Keratinocyte (primary cell): ENCODE measurements at regions not wholly inside any gene's neighbourhood (a gene's known extent, or its start where the extent isn't known, plus 50 kb on each side); places are given as distances from the start of the nearest gene placed in this dataset.
A peak's percentile ranks its signal among the peaks of the same experiment; 100 is the strongest.
"Not testable (repeated sequence)": the region's sequence is repeated elsewhere in the genome, so short reads cannot be mapped to it uniquely, and the experiment has no call there.

ENCODE experiments used
- DNase-seq: peaks from one replicate; pipeline ENCODE4 v3.0.0-alpha.2; 2011; ENCODE audit warnings: low read depth, missing footprints, low spot score
- FAIRE-seq: peaks from 2 replicates; lab custom pipeline; 2011; peaks lifted over from hg19 to GRCh38; lab: Jason Lieb, UNC
- H2AFZ ChIP-seq: 2 replicates; pipeline ENCODE4 v1.6.0; 2012; ENCODE audit warnings: low read length, control low read depth, inconsistent platforms; ENCODE audit not compliant: control insufficient read depth
- H3K27ac ChIP-seq: 2 replicates; pipeline ENCODE4 v1.5.1; 2011; ENCODE audit warnings: low read length; ENCODE audit not compliant: control insufficient read depth, insufficient read depth
- H3K27me3 ChIP-seq: 3 replicates; pipeline ENCODE4 v1.6.0; 2011; ENCODE audit warnings: low read length; ENCODE audit not compliant: control insufficient read depth, insufficient read depth; ENCODE audit errors: extremely low read depth
- H3K36me3 ChIP-seq, 2 experiments: 2 replicates in 1 of 2; 3 replicates in 1 of 2; pipeline ENCODE4 v1.5.1; 2011; ENCODE audit warnings: low read length in 2 of 2, mild to moderate bottlenecking in 1 of 2; ENCODE audit not compliant: control insufficient read depth in 2 of 2, insufficient read depth in 2 of 2; ENCODE audit errors: extremely low read depth in 1 of 2
- H3K4me1 ChIP-seq: 3 replicates; pipeline ENCODE4 v1.5.1; 2011; ENCODE audit warnings: low read length; ENCODE audit not compliant: control insufficient read depth, insufficient read depth; ENCODE audit errors: extremely low read depth
- H3K4me2 ChIP-seq: 3 replicates; pipeline ENCODE4 v1.6.0; 2011; ENCODE audit warnings: low read depth, low read length; ENCODE audit not compliant: control insufficient read depth, insufficient read depth; ENCODE audit errors: extremely low read depth
- H3K4me3 ChIP-seq, 3 experiments: fragments of 200-600 bp in 1 of 3; sonication (generic) in 1 of 3; 2 replicates in 2 of 3; 3 replicates in 1 of 3; pipeline ENCODE4 v1.5.1; 2011 to 2016; ENCODE audit warnings: low read length in 3 of 3, mild to moderate bottlenecking in 3 of 3, control low read depth in 2 of 3, inconsistent platforms in 1 of 3, low read depth in 1 of 3, mixed read lengths in 1 of 3, mixed run types in 1 of 3, moderate library complexity in 1 of 3; ENCODE audit not compliant: control insufficient read depth in 2 of 3, insufficient read depth in 2 of 3; ENCODE audit errors: extremely low read depth in 1 of 3
- H3K79me2 ChIP-seq: 2 replicates; pipeline ENCODE4 v1.6.0; 2012; ENCODE audit warnings: low read length; ENCODE audit not compliant: control insufficient read depth, insufficient read depth
- H3K9ac ChIP-seq: 3 replicates; pipeline ENCODE4 v1.6.0; 2011; ENCODE audit warnings: low read length; ENCODE audit not compliant: control insufficient read depth, insufficient read depth; ENCODE audit errors: extremely low read depth
- H3K9me1 ChIP-seq: 3 replicates; pipeline ENCODE4 v1.6.0; 2011; ENCODE audit warnings: low read length; ENCODE audit not compliant: control insufficient read depth, insufficient read depth; ENCODE audit errors: extremely low read depth
- H3K9me3 ChIP-seq: 2 replicates; pipeline ENCODE4 v1.5.1; 2012; ENCODE audit warnings: low read depth, low read length; ENCODE audit not compliant: control insufficient read depth
- H4K20me1 ChIP-seq: 3 replicates; pipeline ENCODE4 v1.6.0; 2011; ENCODE audit warnings: low read length; ENCODE audit not compliant: control insufficient read depth, insufficient read depth; ENCODE audit errors: extremely low read depth
- CTCF ChIP-seq, 3 experiments: IDR thresholded peaks in 1 of 3; conservative IDR thresholded peaks in 1 of 3; optimal IDR thresholded peaks in 1 of 3; 2 replicates in 2 of 3; 3 replicates in 1 of 3; pipeline versions ENCODE3 to v1.5.1; 2011; ENCODE audit warnings: low read length in 3 of 3, mild to moderate bottlenecking in 3 of 3, moderate library complexity in 2 of 3, control low read depth in 1 of 3, inconsistent platforms in 1 of 3; ENCODE audit not compliant: insufficient read depth in 2 of 3; ENCODE audit errors: extremely low read depth in 1 of 3
- EZH2 ChIP-seq: IDR thresholded peaks from one replicate; pipeline ENCODE4 v1.6.1; 2012; ENCODE audit warnings: inconsistent platforms, mild to moderate bottlenecking, low read length, moderate library complexity
- dilution Hi-C: fragments of 300-500 bp; cut with MboI; formaldehyde crosslinking; loops from one replicate; pipeline ENCODE4 v1.7.0; 2020; ENCODE audit warnings: low sequenced_read_pairs; ENCODE audit not compliant: extremely low pct_ligation_motif_present

DNA sequence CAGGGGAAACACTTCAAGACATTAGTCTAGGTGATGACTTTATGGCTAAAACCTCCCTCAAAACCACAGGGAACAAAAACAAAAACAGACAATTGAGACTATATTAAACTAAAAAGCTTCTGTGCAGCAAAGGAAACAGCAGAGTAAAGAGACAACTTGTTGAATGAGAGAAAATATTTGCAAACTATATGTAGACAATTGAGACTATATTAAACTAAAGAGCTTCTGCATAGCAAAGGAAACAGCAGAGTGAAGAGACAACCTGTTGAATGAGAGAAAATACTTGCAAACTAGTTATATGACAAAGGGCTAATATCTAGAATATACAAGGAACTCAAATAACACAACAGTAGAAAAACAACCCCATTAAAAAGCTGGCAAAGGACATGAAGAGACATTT lies 136.4 kb downstream of the IBTK start:
- dilution Hi-C loops, result no loop called here
- no peak for DNase-seq
- no peaks in the 10 kb centered on the region for H3K9me1 ChIP-seq
- no peak overlapping the region for H3K9ac ChIP-seq
- H3K27ac ChIP-seq, result no peak overlapping the region
- no peak for FAIRE-seq
- H3K4me1 ChIP-seq, result no peaks in the 10 kb centered on the region
- H3K4me2 ChIP-seq, result no peak overlapping the region
- peaks cover 4% of the 10 kb centered on the region for H3K27me3 ChIP-seq
- no peaks in the 10 kb centered on the region for H3K36me3 ChIP-seq
- no peaks in the 10 kb centered on the region for H3K79me2 ChIP-seq
- H3K9me3 ChIP-seq, result no peaks in the 10 kb centered on the region
- TF ChIP-seq CTCF (optimal IDR thresholded peaks at IDR 0.05 in 1 of 3, IDR thresholded peaks at IDR 0.05 in 1 of 3, conservative IDR thresholded peaks at IDR 0.05 in 1 of 3; ENCODE audit: extremely low read depth in 1 of 3, insufficient read depth in 2 of 3, low read length in 3 of 3) (no peak), EZH2 (no peak)
- no peaks in the 10 kb centered on the region for H4K20me1 ChIP-seq
- no peak overlapping the region for H3K4me3 ChIP-seq
- no peak overlapping the region for H2AFZ ChIP-seq

GRCh38 chr6:82103171-82103570 lies 144.4 kb downstream of the IBTK start:
- H3K9me1 ChIP-seq, FAIRE-seq, H4K20me1 ChIP-seq, H3K9ac ChIP-seq, H3K27ac ChIP-seq, H3K4me3 ChIP-seq, H3K9me3 ChIP-seq, H3K79me2 ChIP-seq, H3K4me2 ChIP-seq, DNase-seq, dilution Hi-C loops, H2AFZ ChIP-seq, H3K4me1 ChIP-seq, H3K27me3 ChIP-seq, H3K36me3 ChIP-seq: not testable (repeated sequence)

DNA sequence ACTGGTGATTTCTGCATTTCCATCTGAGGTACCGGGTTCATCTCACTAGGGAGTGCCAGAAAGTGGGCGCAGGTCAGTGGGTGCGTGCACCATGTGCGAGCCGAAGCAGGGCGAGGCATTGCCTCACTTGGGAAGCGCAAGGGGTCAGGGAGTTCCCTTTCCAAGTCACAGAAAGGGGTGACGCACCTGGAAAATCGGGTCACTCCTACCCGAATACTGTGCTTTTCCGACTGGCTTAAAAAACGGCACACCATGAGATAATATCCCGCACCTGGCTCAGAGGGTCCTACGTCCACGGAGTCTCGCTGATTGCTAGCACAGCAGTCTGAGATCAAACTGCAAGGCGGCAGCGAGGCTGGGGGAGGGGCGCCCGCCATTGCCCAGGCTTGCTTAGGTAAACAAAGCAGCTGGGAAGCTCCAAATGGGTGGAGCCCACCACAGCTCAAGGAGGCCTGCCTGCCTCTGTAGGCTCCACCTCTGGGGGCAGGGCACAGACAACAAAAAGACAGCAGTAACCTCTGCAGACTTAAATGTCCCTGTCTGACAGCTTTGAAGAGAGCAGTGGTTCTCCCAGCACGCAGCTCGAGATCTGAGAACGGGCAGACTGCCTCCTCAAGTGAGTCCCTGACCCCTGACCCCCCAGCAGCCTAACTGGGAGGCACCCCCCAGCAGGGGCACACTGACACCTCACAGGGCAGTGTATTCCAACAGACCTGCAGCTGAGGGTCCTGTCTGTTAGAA lies 146.0 kb downstream of the IBTK start:
- H3K9me1 ChIP-seq, H3K27ac ChIP-seq, DNase-seq, dilution Hi-C loops, FAIRE-seq, H3K9me3 ChIP-seq, H3K27me3 ChIP-seq, H2AFZ ChIP-seq, H4K20me1 ChIP-seq, H3K36me3 ChIP-seq, H3K4me2 ChIP-seq, H3K4me1 ChIP-seq, H3K79me2 ChIP-seq: not testable (repeated sequence)
- Histone ChIP-seq H3K4me3 (peak overlapping the region in 1 of 3 experiments; percentile 10), H3K9ac (peak overlapping the region; percentile 9)

DNA sequence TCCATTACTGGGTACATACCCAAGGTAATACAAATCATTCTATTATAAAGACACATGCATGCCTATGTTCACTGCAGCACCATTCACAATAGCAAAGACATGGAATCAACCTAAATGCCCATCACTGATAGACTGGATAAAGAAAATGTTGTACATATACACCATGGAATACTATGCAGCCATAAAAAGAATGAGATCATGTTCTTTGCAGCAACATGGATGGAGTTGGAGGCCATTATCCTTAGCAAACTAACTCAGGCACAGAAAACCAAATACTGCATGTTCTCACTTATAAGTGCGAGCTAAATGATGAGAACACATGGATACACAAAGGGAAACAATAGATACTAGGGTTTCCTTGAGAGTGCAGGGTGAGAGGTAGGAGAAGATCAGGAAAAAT lies 146.8 kb downstream of the IBTK start:
- H3K4me3 ChIP-seq, H3K79me2 ChIP-seq, H3K9me1 ChIP-seq, H3K27me3 ChIP-seq, dilution Hi-C loops, H3K4me1 ChIP-seq, H3K4me2 ChIP-seq, DNase-seq, FAIRE-seq, H4K20me1 ChIP-seq, H3K9ac ChIP-seq, H2AFZ ChIP-seq, H3K36me3 ChIP-seq, H3K9me3 ChIP-seq, H3K27ac ChIP-seq: not testable (repeated sequence)
